ENCODE measurements at regions not wholly inside any gene's neighbourhood (a gene's known extent, or its start where the extent isn't known, plus 50 kb on each side); places are given as distances from the start of the nearest gene placed in this dataset.

- Histone ChIP-seq H3K79me2 (ENCODE audit: insufficient read depth, low read depth, low read length) (no peaks in the 10 kb centered on the region), H3K4me1 (ENCODE audit: insufficient read depth, low read length, poor library complexity, severe bottlenecking) (no peaks in the 10 kb centered on the region), H4K20me1 (ENCODE audit: insufficient read depth, low read length) (no peaks in the 10 kb centered on the region), H3K9me3 (ENCODE audit: low read length) (no peaks in the 10 kb centered on the region), H2AFZ (ENCODE audit: low read length) (no peak overlapping the region), H3K9me2 (ENCODE audit: insufficient read depth, low read length) (no peaks in the 10 kb centered on the region), H3K36me3 (ENCODE audit: insufficient read depth, low read length) (no peaks in the 10 kb centered on the region), H3K4me3 (ENCODE audit: low read depth, low read length, poor library complexity, severe bottlenecking) (no peak overlapping the region), H3K4me2 (ENCODE audit: low read length) (no peak overlapping the region), H3K27ac (ENCODE audit: low read depth, low read length, poor library complexity, severe bottlenecking) (no peak overlapping the region)
- POLR2A ChIA-PET, result no interaction called here
- CTCF ChIA-PET (ENCODE audit: unreplicated experiment), result no interaction called here
- BruUV-seq (replicated peaks), result no TSS peak
- TF ChIP-seq EZH2phosphoT487 (IDR thresholded peaks at IDR 0.05; ENCODE audit: borderline replicate concordance, low read depth, low read length) (no peak), CTCF (conservative IDR thresholded peaks at IDR 0.05; ENCODE audit: low read length) (no peak)
- DNase-seq (ENCODE audit: low spot score), result no peak
- intact Hi-C loops (cut with micrococcal nuclease; ENCODE audit: unreplicated experiment), result no loop called here
These were observed 543.3 kb downstream of the SQOR start for GRCh38 chr15:46178138-46178537.

GRCh38 chr15:46207341-46207740, 572.5 kb downstream of the SQOR start:
- no TSS peak for BruUV-seq (replicated peaks)
- no peaks in the 10 kb centered on the region for H3K36me3 ChIP-seq (ENCODE audit: insufficient read depth, low read length)
- no peak overlapping the region for H3K4me3 ChIP-seq (ENCODE audit: low read depth, low read length, poor library complexity, severe bottlenecking)
- no peaks in the 10 kb centered on the region for H4K20me1 ChIP-seq (ENCODE audit: insufficient read depth, low read length)
- CTCF ChIA-PET (ENCODE audit: unreplicated experiment), result no interaction called here
- H3K27ac ChIP-seq (ENCODE audit: low read depth, low read length, poor library complexity, severe bottlenecking), result no peak overlapping the region
- H2AFZ ChIP-seq (ENCODE audit: low read length), result no peak overlapping the region
- H3K9me3 ChIP-seq (ENCODE audit: low read length), result no peaks in the 10 kb centered on the region
- no peak for DNase-seq (ENCODE audit: low spot score)
- no peaks in the 10 kb centered on the region; the same call in 1 of the 2 replicates for H3K9me2 ChIP-seq (ENCODE audit: insufficient read depth, low read length)
- POLR2A ChIA-PET, result interaction anchor here (0.6 to 0.8 kb wide), 2 partner anchors 12 to 26 kb away, joined by 3 to 4 read pairs; no protein-coding TSS in a partner anchor
- H3K4me2 ChIP-seq (ENCODE audit: low read length), result no peak overlapping the region
- no peaks in the 10 kb centered on the region for H3K4me1 ChIP-seq (ENCODE audit: insufficient read depth, low read length, poor library complexity, severe bottlenecking)
- no peaks in the 10 kb centered on the region for H3K79me2 ChIP-seq (ENCODE audit: insufficient read depth, low read depth, low read length)
- intact Hi-C loops (cut with micrococcal nuclease; ENCODE audit: unreplicated experiment), result no loop called here
- TF ChIP-seq CTCF (conservative IDR thresholded peaks at IDR 0.05; ENCODE audit: low read length) (no peak), EZH2phosphoT487 (IDR thresholded peaks at IDR 0.05; ENCODE audit: borderline replicate concordance, low read depth, low read length) (no peak)

DNA sequence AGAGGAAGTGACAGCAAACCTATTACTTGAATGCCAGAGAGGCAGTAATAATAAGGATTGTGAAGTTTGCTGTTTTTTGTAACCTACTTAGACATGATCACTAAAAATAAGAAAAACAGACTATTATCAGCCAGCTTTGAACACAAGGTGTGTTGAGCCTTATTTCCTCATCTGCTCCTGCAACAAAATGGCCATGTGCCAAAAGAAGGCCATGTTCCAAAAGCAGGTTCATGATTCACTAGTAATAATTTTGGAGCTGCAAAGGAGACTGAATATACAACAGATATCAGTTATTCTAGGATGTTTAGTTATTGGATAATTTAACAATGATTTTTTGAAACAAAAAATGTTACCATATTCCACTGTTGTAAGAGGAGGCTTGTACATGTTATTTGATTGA, 578.7 kb downstream of the SQOR start:
- no peaks in the 10 kb centered on the region for H3K79me2 ChIP-seq (ENCODE audit: insufficient read depth, low read depth, low read length)
- H3K4me1 ChIP-seq (ENCODE audit: insufficient read depth, low read length, poor library complexity, severe bottlenecking), result no peaks in the 10 kb centered on the region
- no peak overlapping the region for H3K4me3 ChIP-seq (ENCODE audit: low read depth, low read length, poor library complexity, severe bottlenecking)
- no peaks in the 10 kb centered on the region for H3K9me3 ChIP-seq (ENCODE audit: low read length)
- no peaks in the 10 kb centered on the region for H4K20me1 ChIP-seq (ENCODE audit: insufficient read depth, low read length)
- ChIA-PET POLR2A (no interaction called here), CTCF (ENCODE audit: unreplicated experiment) (no interaction called here)
- H2AFZ ChIP-seq (ENCODE audit: low read length), result no peak overlapping the region
- TF ChIP-seq CTCF (conservative IDR thresholded peaks at IDR 0.05; ENCODE audit: low read length) (no peak), EZH2phosphoT487 (IDR thresholded peaks at IDR 0.05; ENCODE audit: borderline replicate concordance, low read depth, low read length) (no peak)
- no peak for DNase-seq (ENCODE audit: low spot score)
- H3K9me2 ChIP-seq (ENCODE audit: insufficient read depth, low read length), result no peaks in the 10 kb centered on the region
- no peaks in the 10 kb centered on the region for H3K36me3 ChIP-seq (ENCODE audit: insufficient read depth, low read length)
- no peak overlapping the region for H3K4me2 ChIP-seq (ENCODE audit: low read length)
- H3K27ac ChIP-seq (ENCODE audit: low read depth, low read length, poor library complexity, severe bottlenecking), result no peak overlapping the region
- no TSS peak for BruUV-seq (replicated peaks)
- intact Hi-C loops (cut with micrococcal nuclease; ENCODE audit: unreplicated experiment), result no loop called here

Data from OCI-LY7 (cell line).